GM21576 (cell line): ENCODE measurements at regions not wholly inside any gene's neighbourhood (a gene's known extent, or its start where the extent isn't known, plus 50 kb on each side); places are given as distances from the start of the nearest gene placed in this dataset.
"Not testable (repeated sequence)": the region's sequence is repeated elsewhere in the genome, so short reads cannot be mapped to it uniquely, and the experiment has no call there.

Experiments
- ATAC-seq: cut with Tn5 transposase; IDR thresholded peaks from one replicate; pipeline ENCODE4 v1.9.1; 2021; ENCODE audit warnings: mild to moderate bottlenecking, moderate library complexity; ENCODE audit not compliant: unreplicated experiment

GRCh38 chr2:89948102-89948501 is 1256.6 kb downstream of the RPIA start:
- ATAC-seq = peak; percentile 62

- not testable (repeated sequence) for ATAC-seq
Measured at GRCh38 chr2:89950807-89951206, 1259.3 kb downstream of the RPIA start.

DNA sequence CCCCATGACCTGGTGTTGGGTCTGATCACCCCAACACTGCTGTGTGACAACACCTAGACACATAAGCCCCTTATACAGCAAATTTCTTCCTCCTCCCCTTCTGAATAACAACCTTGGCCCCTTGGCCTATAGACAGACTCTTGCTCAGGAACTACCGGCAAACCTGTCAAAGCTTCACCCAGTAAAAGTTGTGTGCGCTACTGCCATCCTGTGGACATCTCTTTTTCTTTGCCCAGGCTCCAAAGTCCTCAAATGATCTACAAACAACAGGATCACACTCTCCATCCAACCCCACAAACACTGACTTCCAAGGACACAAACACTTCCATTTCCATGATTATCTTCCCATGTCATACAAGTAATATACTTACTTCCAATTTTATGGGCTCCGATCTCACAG is 1265.8 kb downstream of the RPIA start:
- ATAC-seq = not testable (repeated sequence)

GRCh38 chr2:89959729-89960378 is 1268.4 kb downstream of the RPIA start:
- ATAC-seq = not testable (repeated sequence)

GRCh38 chr2:89960570-89960969 is 1269.1 kb downstream of the RPIA start:
- not testable (repeated sequence) for ATAC-seq

- ATAC-seq = not testable (repeated sequence)
Measured at GRCh38 chr2:89968567-89968966, 1277.1 kb downstream of the RPIA start.

- not testable (repeated sequence) for ATAC-seq
Measured at GRCh38 chr2:89969190-89969589, 1277.7 kb downstream of the RPIA start.

DNA sequence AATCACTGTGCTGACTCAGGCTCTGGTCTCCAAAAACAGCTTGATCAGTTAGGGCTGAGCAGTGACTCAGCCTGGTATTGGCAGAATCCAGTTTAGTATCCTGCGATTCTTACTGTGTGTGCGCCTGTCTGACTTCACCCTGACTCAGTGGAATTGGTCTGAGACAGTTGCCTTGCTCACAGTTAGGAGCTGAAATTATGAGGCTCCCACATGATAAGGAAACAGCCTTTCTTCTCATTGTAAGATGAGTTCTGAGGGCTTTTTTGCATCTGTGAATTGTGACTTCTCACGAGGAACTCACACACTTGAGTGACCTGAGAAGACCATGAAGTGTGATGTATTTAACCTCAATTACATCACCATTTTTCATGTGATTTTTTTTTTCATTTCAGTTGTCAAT is 1282.4 kb downstream of the RPIA start:
- ATAC-seq = not testable (repeated sequence)

DNA sequence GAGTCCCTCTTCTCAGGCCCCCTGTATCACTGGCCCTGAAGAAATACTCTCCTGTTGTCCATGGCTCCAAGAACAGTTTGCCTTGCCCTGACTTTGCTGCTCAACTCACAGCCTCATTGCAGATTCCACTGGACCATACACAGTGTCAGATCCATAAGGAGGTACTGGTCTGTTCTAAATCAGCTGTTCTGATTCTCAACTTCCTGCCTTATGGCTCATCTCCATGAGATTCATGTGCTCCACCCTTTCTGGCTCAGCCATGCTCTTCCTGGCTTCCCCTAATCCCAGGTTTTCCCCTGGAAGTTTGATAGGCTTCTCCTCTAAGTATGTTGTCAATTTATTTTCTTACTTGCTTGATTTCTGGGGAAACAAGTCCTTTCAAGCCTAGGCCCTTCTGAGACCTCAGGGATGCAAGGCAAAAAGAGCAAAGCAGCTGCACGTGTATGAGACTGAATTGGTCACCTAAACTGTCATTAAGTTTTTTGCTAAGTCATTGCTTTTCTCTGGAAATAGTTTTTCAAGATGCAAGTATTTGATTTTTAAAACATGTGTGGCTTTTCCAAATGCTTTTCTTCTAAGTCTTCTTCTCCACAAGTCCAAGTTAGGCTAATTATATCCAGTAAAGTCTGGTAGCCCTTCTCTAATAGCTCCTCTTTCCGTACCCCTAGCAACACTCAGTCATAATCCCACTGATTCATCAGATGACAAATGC is 1288.5 kb downstream of the RPIA start:
- not testable (repeated sequence) for ATAC-seq

GRCh38 chr2:89982246-89982645 is 1290.8 kb downstream of the RPIA start:
- ATAC-seq = not testable (repeated sequence)

GRCh38 chr2:89985650-89986049 is 1294.2 kb downstream of the RPIA start:
- ATAC-seq = not testable (repeated sequence)

DNA sequence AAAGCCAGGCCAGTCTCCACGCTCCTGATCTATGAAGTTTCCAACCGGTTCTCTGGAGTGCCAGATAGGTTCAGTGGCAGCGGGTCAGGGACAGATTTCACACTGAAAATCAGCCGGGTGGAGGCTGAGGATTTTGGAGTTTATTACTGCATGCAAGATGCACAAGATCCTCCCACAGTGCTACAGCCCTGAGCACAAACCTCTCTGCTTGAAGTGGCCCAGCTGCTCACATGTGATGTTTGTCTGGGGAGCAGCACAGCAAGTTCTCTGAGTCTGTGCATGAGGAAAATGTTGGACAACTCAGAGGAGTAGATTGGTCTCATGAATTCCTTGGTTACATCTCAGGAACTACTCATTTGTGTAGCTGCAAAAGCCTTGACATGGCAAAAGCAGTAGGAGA is 1295.1 kb downstream of the RPIA start:
- ATAC-seq = not testable (repeated sequence)

DNA sequence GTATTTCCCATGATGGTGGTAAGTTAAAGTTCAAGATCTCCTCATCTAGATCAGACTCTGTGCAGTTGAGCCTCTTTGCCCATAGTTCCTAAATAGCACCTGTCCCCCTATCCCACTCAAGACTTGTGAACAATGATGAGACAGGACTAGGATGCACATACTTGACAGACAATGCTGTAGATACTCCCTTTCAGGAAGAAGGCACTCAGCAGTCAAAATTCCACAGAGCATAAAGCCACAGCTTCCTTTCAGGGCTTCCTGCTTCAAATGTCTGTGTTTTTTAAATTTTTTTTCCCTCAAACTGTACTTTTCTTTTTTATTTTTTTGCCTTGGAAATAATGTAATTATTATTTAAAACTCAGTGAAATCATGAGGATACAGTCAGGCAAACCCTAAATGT is 1305.3 kb downstream of the RPIA start:
- not testable (repeated sequence) for ATAC-seq

GRCh38 chr2:90004553-90004952 is 1313.1 kb downstream of the RPIA start:
- not testable (repeated sequence) for ATAC-seq

GRCh38 chr2:90010442-90011100 is 1319.1 kb downstream of the RPIA start:
- not testable (repeated sequence) for ATAC-seq

DNA sequence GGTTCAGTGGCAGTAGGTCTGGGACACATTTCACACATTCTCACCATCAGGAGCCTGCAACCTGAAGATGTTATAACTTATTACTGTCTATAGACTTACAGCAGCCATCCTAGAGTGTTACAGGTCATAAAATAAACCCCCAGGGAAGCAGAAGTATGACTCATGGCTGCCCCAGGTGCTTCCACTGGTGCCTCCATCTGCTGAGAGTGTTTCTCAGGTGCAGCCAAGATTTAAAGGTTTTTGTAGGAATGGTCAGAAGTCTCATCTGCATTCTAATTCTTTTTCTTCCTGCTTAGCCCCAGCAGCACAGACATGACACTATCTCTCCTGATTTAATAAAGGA is 1319.6 kb downstream of the RPIA start:
- not testable (repeated sequence) for ATAC-seq

- ATAC-seq = not testable (repeated sequence)
Measured at GRCh38 chr2:90019908-90020307, 1328.4 kb downstream of the RPIA start.

- peak; percentile 67 for ATAC-seq
Measured at GRCh38 chr2:90021234-90021633, 1329.8 kb downstream of the RPIA start.

- ATAC-seq = peak; percentile 64
Measured at GRCh38 chr2:90027231-90027643, 1335.8 kb downstream of the RPIA start.

- ATAC-seq = not testable (repeated sequence)
Measured at GRCh38 chr2:90028381-90029079, 1337.1 kb downstream of the RPIA start.

DNA sequence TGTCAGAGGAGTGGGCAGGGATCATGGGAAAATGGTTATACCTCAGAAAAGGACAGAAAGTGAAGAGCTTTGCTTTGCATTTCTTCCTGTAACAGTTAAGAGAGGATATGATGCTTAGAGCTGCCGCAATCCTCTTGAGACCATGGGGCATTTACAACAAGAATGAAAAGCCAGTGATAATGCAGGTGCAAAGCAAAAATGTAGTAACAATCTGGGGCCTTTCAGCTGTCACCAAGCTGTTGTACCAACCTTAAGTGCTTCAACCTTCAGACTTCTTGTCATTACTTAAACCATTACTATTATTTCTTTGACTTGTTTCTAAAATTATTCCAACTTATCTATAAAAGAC is 1337.6 kb downstream of the RPIA start:
- not testable (repeated sequence) for ATAC-seq
